ENCODE measurements at regions not wholly inside any gene's neighbourhood (a gene's known extent, or its start where the extent isn't known, plus 50 kb on each side); places are given as distances from the start of the nearest gene placed in this dataset.

GRCh38 chr9:107144475-107144874 is 138.6 kb upstream of the RAD23B start:
- no peaks in the 10 kb centered on the region for H3K23me2 ChIP-seq (ENCODE audit: low read depth, low read length)
- H2BK120ac ChIP-seq (replicated peaks; ENCODE audit: low read depth, low read length) = no peak overlapping the region
- no peak overlapping the region for H3K4ac ChIP-seq (replicated peaks; ENCODE audit: insufficient read length, low read depth, low read length)
- H2BK5ac ChIP-seq (ENCODE audit: low read depth, low read length) = no peak overlapping the region
- H3K23ac ChIP-seq (ENCODE audit: insufficient read length) = no peak overlapping the region
- H2BK20ac ChIP-seq (ENCODE audit: low read length) = no peak overlapping the region
- H2AK5ac ChIP-seq (ENCODE audit: low read depth, low read length) = no peak overlapping the region
- no peak overlapping the region for H3K9ac ChIP-seq (replicated peaks in 1 of 4; ENCODE audit: extremely low read depth in 1 of 4, low read depth in 3 of 4, low read length in 3 of 4)
- H3K4me2 ChIP-seq (ENCODE audit: insufficient read depth in 1 of 2, low read depth in 2 of 2, low read length in 2 of 2) = no peak overlapping the region
- H3K4me3 ChIP-seq (ENCODE audit: extremely low read depth in 1 of 4, insufficient read depth in 2 of 4, low read depth in 3 of 4, low read length in 4 of 4) = no peak overlapping the region
- no peaks in the 10 kb centered on the region for H4K20me1 ChIP-seq (replicated peaks in 1 of 2; ENCODE audit: control insufficient read depth in 1 of 2, insufficient read depth in 2 of 2, low read length in 2 of 2)
- H2BK12ac ChIP-seq (ENCODE audit: low read depth, low read length) = no peak overlapping the region
- POLR2A ChIA-PET (ENCODE audit: partially characterized antibody) = interaction anchor here (1.5 kb wide), 1 partner anchor 9 kb away, joined by 4 read pairs; no protein-coding TSS in a partner anchor
- no peaks in the 10 kb centered on the region for H3K27me3 ChIP-seq (replicated peaks in 1 of 4; ENCODE audit: control insufficient read depth in 3 of 4, extremely low read depth in 1 of 4, insufficient read depth in 3 of 4, low read length in 3 of 4)
- no peaks in the 10 kb centered on the region for H3K79me1 ChIP-seq (ENCODE audit: low read depth, low read length)
- H3K36me3 ChIP-seq (ENCODE audit: control insufficient read depth in 2 of 4, insufficient read depth in 4 of 4, low read length in 3 of 4) = no peaks in the 10 kb centered on the region
- no peak overlapping the region for H4K8ac ChIP-seq (ENCODE audit: extremely low read depth, insufficient read depth, low read length)
- H3K27ac ChIP-seq (ENCODE audit: low read depth, low read length) = no peak overlapping the region
- H4K91ac ChIP-seq (replicated peaks; ENCODE audit: insufficient read length, low read length) = no peak overlapping the region
- H3K18ac ChIP-seq (ENCODE audit: extremely low read depth, low read length) = no peak overlapping the region
- no peak overlapping the region for H3K14ac ChIP-seq (ENCODE audit: insufficient read length)
- H3K4me1 ChIP-seq (replicated peaks in 1 of 4; ENCODE audit: control insufficient read depth in 3 of 4, insufficient read depth in 4 of 4, low read length in 3 of 4) = no peaks in the 10 kb centered on the region
- FAIRE-seq (no peak), DNase-seq (ENCODE audit: low read depth in 1 of 2, low spot score in 2 of 2) (no peak)
- H2BK15ac ChIP-seq (ENCODE audit: low read length) = no peak overlapping the region
- TF ChIP-seq KDM1A (IDR thresholded peaks at IDR 0.05; ENCODE audit: borderline replicate concordance, low read length) = no peak
- TF ChIP-seq EP300 (IDR thresholded peaks at IDR 0.05; ENCODE audit: borderline replicate concordance in 1 of 2, low read depth in 2 of 2, low read length in 2 of 2) = no peak
- TF ChIP-seq ZNF274 (IDR thresholded peaks at IDR 0.05; ENCODE audit: borderline replicate concordance, extremely low read depth, low read length) = no peak
- TF ChIP-seq EZH2 (IDR thresholded peaks at IDR 0.05; ENCODE audit: low read depth, low read length, severe bottlenecking) = no peak
- TF ChIP-seq KDM5A (IDR thresholded peaks at IDR 0.05; ENCODE audit: low read length) = no peak
- no peak for TF ChIP-seq HDAC6 (IDR thresholded peaks at IDR 0.05; ENCODE audit: low read depth, low read length)
- no peak for TF ChIP-seq PHF8 (conservative IDR thresholded peaks at IDR 0.05; ENCODE audit: low read depth, low read length)
- no peak for TF ChIP-seq RXRA (IDR thresholded peaks at IDR 0.05; ENCODE audit: insufficient read depth, low read depth, low read length)
- no peak overlapping the region for H3K56ac ChIP-seq (replicated peaks; ENCODE audit: insufficient read length, low read depth, low read length)
- no peaks in the 10 kb centered on the region; a peak in 1 of 4 replicates for H3K9me3 ChIP-seq (ENCODE audit: insufficient read depth in 2 of 2, low read depth in 1 of 2, low read length in 1 of 2)
- H3K79me2 ChIP-seq (ENCODE audit: control insufficient read depth in 1 of 2, insufficient read depth in 2 of 2, low read length in 2 of 2) = no peaks in the 10 kb centered on the region
- CTCF ChIA-PET (ENCODE audit: partially characterized antibody) = interaction anchor here (0.7 to 9.9 kb wide), 5 partner anchors 8 to 28 kb away, joined by 3 to 93 read pairs (median 5); no protein-coding TSS in a partner anchor
- WGBS, 2 experiments (ENCODE audit: extremely low coverage in 1 of 2, insufficient coverage in 1 of 2, insufficient read length in 1 of 2, insufficient replicate concordance in 2 of 2, low coverage in 1 of 2, low lambda C conversion rate in 2 of 2, missing lambda C conversion rate in 1 of 2) = 85% methylated on average over 1 of the region's 1 CpG; no CpG with 5 or more reads in 1 of the 2 experiments
- H4K5ac ChIP-seq (ENCODE audit: insufficient read length, low read depth, low read length) = no peak overlapping the region
- H2AFZ ChIP-seq (ENCODE audit: low read length) = no peak overlapping the region
